AG10803 (cell line): ENCODE measurements at regions not wholly inside any gene's neighbourhood (a gene's known extent, or its start where the extent isn't known, plus 50 kb on each side); places are given as distances from the start of the nearest gene placed in this dataset.

Experiments
- DNase-seq: peaks from one replicate; pipeline ENCODE4 v3.0.0; 2010; ENCODE audit warnings: low read depth
- H3K4me3 ChIP-seq: 2 replicates; pipeline ENCODE4 v1.5.1; 2011; ENCODE audit warnings: mild to moderate bottlenecking, low read length, control low read depth
- TF ChIP-seq, protein P1 (sequence below): conservative IDR thresholded peaks from 2 replicates; pipeline ENCODE4 v1.5.1; 2011; ENCODE audit warnings: mild to moderate bottlenecking, low read length, control low read depth, inconsistent platforms

DNA sequence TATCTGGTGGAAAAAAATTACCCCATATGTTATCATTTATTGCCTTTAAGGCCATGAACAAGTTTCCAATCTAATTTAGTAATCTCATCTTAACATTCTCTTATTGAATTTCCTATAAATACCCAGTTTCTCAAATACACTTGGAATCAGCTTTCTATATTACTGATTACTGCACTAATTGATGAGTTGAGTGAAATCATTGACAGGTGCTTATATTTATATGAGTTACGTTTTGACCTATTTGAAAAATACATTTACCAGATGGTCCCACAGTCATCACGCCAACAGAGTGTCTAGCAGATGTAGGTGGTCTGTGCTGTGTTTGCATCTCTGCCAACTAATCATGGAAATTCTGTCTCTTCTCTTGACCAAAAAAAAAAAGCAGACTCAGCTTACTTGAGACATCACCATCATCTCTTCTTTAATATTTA, 307.3 kb upstream of the NREP start:
- no peak for DNase-seq
- TF ChIP-seq, protein P1, sequence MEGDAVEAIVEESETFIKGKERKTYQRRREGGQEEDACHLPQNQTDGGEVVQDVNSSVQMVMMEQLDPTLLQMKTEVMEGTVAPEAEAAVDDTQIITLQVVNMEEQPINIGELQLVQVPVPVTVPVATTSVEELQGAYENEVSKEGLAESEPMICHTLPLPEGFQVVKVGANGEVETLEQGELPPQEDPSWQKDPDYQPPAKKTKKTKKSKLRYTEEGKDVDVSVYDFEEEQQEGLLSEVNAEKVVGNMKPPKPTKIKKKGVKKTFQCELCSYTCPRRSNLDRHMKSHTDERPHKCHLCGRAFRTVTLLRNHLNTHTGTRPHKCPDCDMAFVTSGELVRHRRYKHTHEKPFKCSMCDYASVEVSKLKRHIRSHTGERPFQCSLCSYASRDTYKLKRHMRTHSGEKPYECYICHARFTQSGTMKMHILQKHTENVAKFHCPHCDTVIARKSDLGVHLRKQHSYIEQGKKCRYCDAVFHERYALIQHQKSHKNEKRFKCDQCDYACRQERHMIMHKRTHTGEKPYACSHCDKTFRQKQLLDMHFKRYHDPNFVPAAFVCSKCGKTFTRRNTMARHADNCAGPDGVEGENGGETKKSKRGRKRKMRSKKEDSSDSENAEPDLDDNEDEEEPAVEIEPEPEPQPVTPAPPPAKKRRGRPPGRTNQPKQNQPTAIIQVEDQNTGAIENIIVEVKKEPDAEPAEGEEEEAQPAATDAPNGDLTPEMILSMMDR: no peak
- no peak overlapping the region for H3K4me3 ChIP-seq

DNA sequence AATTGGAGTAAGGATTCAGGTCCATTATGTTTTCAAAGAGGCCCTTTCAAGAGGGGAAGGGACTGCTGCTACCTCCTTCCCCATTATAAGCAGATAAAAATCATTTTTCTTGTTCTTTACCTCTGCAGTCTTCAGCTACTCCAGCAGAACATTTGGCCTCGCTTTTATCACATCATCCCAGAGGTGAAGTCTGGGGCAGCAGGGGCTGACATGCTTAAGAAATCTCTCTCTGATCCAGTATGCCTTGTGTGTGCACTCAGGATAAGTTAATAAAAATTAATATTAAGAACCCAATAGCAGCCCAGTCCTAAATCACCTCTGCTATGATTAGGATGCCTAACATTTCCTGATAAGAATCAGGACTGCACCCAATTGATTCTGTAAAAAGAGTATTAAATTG, 306.9 kb upstream of the NREP start:
- H3K4me3 ChIP-seq: no peak overlapping the region
- TF ChIP-seq, protein P1: no peak
- no peak for DNase-seq

DNA sequence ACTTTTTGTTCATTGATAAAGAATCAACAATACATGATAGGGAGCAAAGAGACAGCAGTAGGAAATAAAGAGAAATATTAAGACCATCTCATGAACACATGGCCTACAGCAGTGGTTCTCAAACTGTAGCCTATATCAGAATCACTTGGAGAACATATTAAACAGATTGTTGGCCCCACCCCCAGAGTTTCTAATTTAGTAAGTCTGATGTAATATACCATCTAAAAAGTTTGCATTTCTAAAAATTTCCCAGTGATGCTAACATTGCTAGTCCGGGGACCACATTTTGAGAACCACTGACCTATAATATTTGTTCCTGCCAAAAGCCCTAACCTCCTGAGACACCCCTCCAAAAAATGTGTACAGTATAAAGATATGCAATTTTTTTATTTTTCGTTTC, 306.2 kb upstream of the NREP start:
- TF ChIP-seq, protein P1: no peak
- DNase-seq: no peak
- no peak overlapping the region for H3K4me3 ChIP-seq

DNA sequence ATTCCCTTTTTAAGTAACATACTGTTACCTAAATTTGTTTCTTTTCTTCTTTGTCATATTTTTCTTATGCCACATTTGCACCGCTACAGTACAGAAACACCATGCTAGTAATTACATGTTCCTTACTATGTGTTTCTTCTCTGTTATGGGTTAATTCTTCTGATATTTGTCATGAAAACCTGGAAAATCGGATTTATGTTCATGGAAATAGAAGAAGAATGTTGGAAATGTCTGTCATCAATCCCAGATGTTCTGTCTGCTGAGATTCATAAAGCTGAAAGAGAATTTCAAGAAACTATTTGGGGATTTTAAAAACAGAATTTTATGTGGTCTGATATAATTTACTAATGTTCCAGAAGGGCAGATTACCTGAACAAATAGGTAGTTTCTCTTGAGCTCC, 305.2 kb upstream of the NREP start:
- no peak overlapping the region for H3K4me3 ChIP-seq
- DNase-seq: peak; percentile 16
- TF ChIP-seq, protein P1: no peak

DNA sequence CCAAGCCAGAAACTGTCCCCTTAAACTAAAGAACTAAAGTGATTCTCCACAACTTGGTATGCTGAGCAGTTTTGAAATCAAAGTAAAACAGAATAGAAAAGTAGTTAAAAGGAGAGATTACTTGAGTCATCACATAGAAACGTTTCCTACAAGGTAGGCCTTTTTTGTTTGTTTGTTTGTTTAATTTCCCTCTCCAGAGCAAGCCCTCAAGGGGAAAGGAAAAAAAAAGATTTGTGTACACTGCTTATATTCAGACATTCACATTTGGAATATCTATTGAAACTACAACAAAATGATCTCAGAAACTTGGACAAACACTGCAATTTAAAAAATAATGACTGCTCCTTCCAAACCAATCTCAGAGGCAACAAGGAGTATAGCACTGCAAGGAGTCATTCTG, 304.7 kb upstream of the NREP start:
- no peak overlapping the region for H3K4me3 ChIP-seq
- DNase-seq: no peak
- TF ChIP-seq, protein P1: no peak

DNA sequence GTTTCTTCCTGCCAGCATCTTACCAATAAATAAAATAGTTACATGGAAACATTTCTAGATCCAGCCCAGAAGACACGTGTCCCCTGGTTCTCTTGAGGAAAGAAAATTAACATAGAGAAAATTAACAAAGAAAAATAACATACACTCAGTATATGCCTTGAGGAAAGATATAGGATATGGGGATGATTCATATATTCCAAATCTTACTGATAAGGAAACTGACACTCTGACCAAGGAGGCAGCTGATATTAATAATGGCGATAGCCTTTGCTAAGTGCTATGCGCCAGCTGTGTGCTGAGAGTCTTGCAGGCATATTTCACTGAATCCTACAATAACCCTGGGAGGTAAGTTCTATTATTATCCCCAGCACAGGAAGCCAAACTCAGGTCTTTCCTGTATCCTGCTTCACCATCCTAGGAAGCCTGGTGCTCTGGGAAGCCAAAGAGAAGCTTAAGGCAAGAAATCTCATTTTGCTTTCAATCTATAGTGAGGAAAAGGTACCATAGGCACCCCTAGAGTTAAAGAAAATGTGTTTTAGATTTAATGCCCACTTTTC, 302.7 kb upstream of the NREP start:
- no peak for DNase-seq
- no peak overlapping the region for H3K4me3 ChIP-seq

DNA sequence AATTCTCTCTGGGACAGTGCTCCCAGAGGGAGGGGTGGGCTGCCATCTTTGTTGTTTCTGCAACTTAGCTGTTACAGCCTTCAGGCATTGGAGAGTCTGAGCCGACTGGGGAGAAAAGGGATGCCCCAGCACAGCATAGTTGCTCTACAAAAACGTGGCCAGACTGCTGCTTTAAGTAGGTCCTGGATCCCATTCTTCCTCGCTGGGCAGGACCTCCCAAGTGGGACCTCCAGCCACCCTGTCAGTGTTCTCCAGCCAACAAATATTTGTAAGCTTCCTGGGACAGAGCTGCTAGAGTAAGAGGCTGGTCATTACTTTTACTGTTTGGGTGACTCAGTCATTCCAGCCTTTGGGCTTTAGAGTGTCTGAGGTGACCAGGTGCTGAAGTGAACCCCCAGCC, 292.7 kb upstream of the NREP start:
- DNase-seq: no peak
- TF ChIP-seq, protein P1: no peak
- no peak overlapping the region for H3K4me3 ChIP-seq

More for the DNA sequence above, 302.7 kb upstream of the NREP start:
- TF ChIP-seq, protein P1: no peak
